HG03108 (cell line): ENCODE measurements at regions not wholly inside any gene's neighbourhood (a gene's known extent, or its start where the extent isn't known, plus 50 kb on each side); places are given as distances from the start of the nearest gene placed in this dataset.

Experiments used
- ATAC-seq: cut with Tn5 transposase; IDR thresholded peaks from one replicate; pipeline ENCODE4 v1.9.1; 2021; ENCODE audit warnings: moderate library complexity; ENCODE audit not compliant: unreplicated experiment

GRCh38 chr4:173717581-173717980 lies 187.6 kb upstream of the HAND2 start:
- ATAC-seq = no peak

DNA sequence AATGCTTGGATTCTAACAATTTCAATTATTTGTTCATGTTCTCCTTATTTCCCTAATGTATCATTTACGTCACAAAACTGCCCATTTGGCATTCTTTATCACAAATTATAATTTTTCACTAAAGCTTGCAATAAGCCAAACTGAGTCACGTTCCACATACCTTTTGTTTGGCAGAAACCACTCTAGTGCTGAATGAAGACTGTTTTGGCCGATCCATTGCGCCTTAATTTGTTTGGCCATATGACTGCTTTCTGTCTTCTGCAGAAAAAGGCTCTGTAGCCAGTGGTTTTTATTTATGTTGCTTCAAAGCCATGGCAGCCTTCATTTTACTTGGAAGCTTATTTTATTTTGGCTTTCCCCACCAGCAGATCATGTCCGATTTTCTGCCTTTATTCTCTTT lies 184.4 kb upstream of the HAND2 start:
- ATAC-seq = no peak

DNA sequence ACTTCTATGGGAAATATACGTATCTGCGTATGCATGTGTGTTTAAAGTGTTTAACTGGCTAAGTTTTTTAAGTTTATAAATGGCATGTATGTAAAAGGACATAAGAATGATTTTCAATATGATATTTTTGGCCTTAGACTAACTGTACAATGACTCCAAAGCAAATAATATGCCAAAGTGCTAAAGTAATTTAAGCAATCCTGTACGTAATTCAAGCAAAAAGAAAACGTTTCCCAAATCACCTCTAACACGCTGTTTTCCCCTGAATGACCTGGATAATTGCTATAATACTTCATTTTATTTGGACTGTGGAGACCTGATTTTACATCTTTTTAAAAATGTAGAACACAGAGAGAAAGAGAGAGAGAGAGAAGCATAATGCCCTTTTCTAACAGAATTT lies 183.0 kb upstream of the HAND2 start:
- ATAC-seq = no peak

GRCh38 chr4:173707658-173708419 lies 177.8 kb upstream of the HAND2 start:
- ATAC-seq = no peak

DNA sequence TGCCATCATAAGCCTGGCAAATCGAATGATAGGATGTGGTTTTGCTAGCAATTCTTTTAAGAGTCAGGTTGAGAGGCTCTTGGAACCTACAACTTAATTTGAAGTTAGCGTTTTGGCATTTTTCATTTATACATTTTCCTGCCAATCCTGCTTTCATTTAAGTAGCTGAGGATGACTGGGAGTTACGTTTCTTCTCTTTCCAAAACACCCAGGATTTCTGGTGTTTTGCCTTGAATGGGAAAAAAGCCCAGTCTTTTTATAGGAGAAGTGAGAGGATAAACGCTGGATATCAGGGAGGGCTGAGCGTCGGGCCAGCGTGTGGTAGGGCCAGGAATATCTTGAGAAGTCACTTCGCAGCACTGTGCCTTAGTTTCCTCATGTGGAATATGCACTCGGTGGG lies 174.2 kb upstream of the HAND2 start:
- ATAC-seq = no peak

DNA sequence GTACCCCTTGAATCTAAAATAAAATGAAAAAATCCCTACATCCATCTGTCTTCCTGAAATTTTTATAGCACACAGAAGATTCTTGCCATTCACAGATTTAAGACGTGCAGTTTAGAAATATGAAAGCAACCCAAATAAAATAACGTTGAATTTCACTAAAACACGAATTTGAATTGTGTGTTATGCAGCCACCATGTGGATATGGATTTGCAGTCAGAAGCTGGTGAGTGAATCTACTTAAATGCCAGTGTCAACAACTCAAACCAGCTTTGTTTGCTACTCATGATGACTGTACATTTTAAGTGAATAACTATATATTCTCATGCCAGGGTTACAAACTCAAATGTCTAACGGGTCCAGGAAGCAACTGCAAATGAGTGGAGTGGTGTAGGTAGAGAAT lies 173.0 kb upstream of the HAND2 start:
- ATAC-seq = no peak

DNA sequence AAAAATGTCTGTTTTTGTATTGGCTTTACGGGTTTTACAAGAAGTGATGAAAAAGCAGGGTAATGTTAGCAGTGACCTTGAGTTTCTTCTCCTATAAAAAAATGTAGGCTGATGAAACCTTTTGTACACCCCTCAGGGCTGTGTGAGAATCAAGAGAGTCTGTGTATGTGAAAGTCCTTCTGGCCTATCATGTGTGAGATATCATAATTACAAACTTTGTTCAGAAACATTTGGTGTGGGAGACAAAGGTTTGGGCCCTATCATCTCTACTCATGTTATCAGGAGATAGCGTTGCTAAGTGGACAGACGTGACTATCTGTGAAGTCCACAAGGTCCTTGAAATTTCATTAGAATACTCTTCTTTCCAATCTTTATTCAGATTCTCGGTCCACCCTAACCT lies 170.6 kb upstream of the HAND2 start:
- no peak for ATAC-seq

DNA sequence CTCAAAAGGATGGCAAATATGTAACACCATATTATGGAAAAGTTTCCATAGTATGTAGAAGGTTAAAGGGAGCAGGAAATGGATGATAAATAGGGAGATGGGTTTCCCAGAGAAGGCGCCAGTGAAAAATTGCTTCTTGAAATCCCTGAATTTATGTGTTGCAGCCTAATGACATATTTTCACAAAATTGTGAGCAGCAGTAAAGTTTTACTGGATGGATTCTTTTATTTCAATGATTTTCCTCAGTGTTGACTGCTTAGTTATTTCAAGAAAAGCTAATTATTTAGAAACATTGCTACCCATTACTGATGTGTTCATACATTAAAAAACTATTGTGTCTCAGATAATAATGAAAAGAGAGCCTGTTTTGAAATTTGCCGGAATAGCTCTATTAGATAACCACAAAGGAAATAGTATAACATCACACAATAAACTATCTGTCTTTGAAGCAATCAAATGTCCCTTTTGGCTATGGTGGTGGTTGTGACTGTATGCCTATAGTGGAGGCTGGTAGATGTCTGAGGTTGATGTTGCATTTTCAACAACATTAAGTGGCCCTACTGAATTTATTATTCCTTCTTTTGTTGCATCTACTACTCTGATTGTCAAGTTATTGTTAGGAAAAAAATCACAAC lies 169.9 kb upstream of the HAND2 start:
- no peak for ATAC-seq

GRCh38 chr4:173698557-173699262 lies 168.7 kb upstream of the HAND2 start:
- no peak for ATAC-seq

GRCh38 chr4:173697840-173698239 lies 167.8 kb upstream of the HAND2 start:
- no peak for ATAC-seq

GRCh38 chr4:173696551-173696950 lies 166.5 kb upstream of the HAND2 start:
- ATAC-seq = no peak

DNA sequence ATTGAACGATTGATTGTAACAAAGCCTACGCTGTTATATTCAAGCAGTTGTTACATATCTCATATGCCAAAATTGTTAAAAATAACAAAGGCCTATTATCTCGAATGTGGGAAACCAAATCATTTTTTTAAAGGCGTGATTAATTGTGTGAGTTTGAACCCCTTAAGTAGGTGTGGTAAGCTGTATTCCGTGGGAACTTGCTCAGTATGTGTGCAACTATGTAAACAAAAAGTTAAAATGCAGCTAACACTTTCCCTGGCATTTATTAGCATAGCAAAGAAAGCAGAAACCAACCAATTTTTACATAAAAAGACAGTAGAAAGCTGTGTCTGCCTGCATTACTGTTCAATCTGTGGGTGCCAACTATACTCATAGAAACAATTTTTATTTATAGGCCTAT lies 166.0 kb upstream of the HAND2 start:
- ATAC-seq = no peak

GRCh38 chr4:173685831-173686210 lies 155.8 kb upstream of the HAND2 start:
- ATAC-seq = no peak

GRCh38 chr4:173685165-173685830 lies 155.3 kb upstream of the HAND2 start:
- no peak for ATAC-seq

DNA sequence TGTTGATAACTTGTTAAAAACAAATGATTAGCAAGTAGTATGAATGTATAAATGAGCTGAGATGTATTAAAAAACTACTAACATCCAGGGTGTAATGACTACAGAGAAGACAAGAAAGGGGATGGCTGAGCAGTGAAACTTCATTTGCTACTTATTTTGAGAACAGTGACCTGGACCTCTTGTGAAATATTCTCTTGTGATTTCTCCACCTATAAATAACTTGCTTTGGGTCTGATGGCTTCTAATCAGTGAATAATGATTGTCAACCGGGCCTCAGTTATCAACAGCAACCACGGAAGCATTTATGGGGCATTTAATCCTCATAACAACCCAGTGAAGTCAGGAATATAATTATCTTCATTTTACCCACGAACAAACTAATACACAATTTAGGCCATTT lies 154.2 kb upstream of the HAND2 start:
- no peak for ATAC-seq

DNA sequence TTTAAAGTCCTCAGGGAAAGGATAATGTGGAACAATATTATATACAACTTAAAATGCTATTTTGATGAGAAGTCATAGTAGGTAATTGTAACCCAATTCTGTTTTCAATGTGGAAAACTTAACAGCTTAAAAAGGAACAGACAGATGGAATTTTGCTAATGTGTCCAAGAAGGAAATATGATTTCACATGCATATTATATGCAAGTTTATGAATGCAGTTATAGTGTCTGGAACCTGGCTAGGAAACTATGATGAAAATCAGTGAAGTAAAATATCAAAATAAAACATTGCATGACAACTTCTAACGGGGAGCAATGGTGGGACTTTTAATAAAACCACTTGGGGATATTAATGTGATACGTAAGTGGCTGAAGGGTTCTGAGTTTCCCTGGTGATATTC lies 152.6 kb upstream of the HAND2 start:
- ATAC-seq = no peak

GRCh38 chr4:173680278-173680677 lies 150.2 kb upstream of the HAND2 start:
- no peak for ATAC-seq

DNA sequence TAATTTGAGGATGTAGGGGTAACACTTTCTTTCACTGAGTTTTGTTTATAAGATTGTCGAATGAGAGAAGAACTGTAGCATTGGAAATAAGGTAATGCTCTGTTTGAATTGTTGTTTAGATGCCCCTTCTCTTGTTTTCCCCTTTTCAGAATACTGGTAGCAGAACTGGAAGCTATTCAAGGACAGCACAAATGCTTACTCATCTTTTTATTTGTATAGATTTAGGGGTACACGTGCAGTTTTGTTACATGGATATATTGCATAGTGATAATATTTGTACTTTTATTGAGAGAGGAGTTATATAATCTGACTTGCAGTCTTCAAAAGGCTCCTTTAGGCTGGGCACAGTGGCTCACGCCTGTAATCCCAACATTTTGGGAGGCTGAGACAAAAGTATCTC lies 145.4 kb upstream of the HAND2 start:
- no peak for ATAC-seq

GRCh38 chr4:173669460-173670179 lies 139.6 kb upstream of the HAND2 start:
- ATAC-seq = no peak

DNA sequence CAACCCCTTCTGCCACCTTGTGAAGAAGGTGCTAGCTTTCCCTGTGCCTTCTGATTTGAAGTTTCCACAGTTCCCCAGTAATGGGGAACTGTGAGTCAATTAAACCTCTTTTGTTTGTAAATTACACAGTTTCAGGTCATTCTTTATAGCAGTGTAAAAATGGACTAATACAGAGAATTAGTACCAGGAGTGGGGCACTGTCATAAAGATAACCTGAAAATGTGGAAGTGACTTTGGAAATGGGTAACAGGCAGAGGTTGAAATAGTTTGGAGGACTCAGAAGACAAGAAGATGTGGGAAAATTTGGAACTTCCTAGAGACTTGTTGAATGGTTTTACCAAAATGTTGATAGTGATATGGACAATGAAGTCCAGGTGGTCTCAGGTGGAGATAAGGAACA lies 131.0 kb upstream of the HAND2 start:
- ATAC-seq = no peak

DNA sequence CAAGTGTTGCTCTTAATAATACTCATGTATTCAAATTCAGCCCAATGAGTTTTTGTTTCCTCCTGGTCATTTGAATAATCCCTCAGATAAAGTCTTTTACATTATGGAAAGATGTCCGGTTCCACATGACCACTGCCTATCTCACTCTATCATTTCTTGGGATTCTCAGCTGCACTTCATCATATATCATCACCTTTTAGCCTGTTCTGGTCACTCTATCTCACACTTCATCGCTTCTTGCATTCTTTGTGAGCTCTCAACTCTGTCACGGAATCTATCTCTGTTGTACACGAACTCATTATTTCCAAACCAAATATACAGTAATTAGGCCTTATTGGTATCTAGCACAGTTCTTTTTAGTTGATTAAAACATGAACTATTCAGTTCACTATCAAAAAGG lies 126.9 kb upstream of the HAND2 start:
- ATAC-seq = no peak
